ENCODE measurements at regions not wholly inside any gene's neighbourhood (a gene's known extent, or its start where the extent isn't known, plus 50 kb on each side); places are given as distances from the start of the nearest gene placed in this dataset.

DNA sequence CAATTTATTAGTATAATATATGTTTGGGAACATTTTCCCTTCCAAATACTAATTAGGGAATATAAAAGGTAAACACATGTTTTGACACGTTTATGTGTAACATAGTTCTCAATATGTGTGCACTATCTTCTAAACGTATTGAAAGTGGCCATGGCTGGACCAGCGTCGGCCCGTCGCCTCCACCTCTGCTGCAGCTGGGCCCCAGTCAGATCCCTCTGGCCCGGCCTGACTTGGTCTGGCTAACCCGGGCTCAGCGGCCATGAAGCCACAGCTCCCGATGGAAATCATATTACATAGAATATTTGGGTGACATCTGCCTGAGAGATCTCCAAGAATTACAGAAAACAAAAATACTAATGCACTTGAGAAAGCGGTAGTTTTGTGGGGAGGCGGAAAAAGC lies 474.4 kb upstream of the CDH2 start:
- DNase-seq (ENCODE audit: low read depth in 2 of 2): no peak

DNA sequence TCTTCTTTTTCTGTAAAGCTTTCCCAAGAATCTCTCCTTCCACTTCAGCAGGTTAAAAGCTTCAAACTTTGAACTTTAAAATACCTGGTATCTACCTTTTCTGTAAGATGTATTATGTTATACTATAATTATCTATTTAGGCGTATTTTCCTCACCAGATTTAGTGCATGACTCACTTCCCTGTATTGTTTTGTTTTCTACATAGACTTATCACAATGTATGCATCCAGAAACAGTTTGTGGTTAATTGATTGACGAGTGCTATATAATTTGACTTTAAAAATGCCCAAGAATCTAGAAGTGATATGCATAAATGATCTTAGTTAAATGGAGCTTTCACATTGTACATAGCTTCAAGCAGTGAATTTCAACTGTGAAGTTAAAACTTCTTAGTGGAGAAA lies 473.9 kb upstream of the CDH2 start:
- no peak for DNase-seq (ENCODE audit: low read depth in 2 of 2)

DNA sequence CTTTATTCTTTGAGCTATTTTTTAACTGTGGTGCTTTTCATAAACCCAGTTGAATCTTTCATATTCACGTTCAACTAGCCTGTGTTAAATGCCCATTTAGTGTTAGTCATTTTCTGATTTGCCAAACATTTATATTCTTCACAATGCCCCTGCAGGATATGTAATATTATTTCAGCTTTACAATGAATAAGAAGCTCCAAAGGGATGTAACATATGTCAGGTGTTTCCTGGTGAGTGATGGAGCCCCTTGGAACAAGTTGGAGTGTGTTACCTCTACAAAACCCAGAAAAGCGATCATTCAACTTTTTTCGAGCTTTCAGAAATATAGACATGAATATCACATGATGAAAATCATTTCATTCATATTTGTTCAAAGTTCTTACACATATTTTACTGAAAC lies 471.0 kb upstream of the CDH2 start:
- DNase-seq (ENCODE audit: low read depth in 2 of 2): no peak

DNA sequence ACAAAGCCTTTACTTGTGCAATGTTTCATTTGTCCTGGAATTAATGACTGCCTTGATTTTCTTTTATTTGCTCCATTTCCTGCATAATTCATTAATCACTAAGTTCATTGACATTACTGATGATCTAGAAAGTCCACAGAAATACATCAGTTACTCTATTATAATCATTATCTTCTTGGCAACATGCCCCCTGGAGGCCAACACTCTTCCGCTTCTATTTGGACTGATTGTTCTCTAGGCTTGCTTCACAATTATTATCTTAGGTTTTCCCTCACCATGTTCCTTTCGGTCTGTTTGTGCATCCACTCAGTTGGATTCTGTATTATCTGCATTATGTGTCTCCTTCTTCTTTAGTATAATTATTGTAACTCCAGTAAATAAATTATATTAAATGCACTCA lies 461.0 kb upstream of the CDH2 start:
- DNase-seq (ENCODE audit: low read depth in 2 of 2): no peak

DNA sequence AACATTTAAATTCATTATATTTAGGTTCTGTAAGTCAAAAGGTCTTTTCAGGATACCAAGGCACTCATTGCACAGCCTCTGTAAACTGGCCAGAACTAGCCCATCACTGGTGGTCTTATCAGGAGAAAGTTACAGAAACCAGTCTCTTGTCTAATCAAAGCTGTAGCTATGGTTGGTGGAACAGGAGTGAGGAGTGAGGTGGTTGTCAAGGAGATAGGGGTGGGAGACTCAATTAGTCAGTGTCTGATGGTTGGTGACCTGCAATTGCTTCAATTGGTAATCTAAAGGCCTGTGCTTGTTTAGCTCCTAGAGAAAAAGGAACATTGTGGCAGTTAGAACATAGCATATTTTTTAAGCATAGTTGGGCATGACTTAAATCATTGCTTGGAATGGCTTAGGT lies 458.6 kb upstream of the CDH2 start:
- no peak for DNase-seq (ENCODE audit: low read depth in 2 of 2)

DNA sequence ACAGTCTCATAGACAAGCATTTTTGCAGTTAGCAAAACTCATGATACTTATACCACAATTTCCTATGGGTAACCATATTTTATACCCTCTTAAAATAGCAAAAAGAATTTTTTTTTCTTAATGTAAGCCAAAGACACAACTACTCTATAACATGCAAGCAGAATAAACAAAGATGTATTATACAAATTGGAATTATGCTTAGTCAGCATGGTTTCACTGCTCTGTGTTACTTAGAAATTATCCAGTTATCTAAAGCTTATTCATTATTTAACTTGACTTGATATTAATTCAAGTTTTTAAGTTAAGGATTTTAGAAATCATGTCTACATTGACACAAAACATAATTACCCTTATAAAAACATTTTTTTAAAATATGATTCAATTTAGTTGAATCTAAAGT lies 449.8 kb upstream of the CDH2 start:
- DNase-seq (ENCODE audit: low read depth in 2 of 2): no peak

DNA sequence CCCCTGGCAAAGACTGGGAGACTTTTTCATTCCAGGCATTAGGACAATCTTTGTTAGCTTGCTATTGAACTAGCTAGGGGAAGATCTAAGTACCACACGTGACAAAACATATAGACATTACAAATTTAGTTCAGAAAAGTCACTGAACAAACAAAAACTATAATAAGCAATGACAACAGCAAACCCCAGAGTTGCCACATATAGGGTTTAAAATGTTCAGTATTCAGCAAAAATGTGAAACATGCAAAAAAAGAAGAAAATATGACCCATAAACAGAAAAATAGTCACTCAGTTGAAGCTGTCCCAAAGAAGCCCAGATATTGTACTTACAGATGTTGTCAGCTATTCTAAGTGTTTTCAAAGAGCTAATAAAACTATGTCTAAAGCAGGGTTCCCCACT lies 431.1 kb upstream of the CDH2 start:
- DNase-seq (ENCODE audit: low read depth in 2 of 2): no peak

DNA sequence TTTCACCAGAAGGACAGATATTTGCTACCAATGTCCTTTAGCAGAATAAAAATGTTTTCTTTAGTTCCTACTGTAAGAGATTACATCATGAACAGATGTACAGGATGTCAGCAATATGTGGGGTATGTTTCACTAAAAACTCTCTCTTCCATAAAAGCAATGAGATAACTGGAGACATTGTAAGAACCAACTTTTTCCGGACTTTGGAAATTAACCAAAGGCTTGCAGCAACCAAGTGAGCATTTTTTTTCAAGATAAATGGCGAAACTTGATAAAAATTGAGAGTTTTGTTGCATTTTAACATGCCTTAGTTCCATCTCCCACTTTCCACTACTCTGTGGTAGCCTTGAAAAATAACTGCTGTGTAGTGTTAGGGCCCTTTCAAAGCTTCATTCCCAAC lies 429.8 kb upstream of the CDH2 start:
- DNase-seq (ENCODE audit: low read depth in 2 of 2): no peak

DNA sequence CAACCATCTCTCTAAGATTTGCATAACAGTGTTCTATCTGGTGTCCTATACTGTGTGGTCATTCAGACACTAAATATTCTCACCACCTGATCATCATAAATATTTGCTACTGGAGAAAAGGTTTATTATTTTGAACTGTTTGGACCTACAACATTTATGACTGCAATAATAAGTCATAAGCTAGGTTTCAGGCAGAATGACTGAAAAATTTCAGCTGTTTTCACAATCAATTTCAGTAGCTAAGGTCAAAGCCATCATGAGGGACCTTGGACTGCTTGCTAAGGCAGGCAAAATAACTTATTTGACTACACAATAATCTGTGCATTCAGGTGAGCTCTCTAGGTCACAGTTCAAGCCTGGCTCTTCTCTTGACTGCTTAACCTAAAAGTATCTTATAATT lies 425.5 kb upstream of the CDH2 start:
- DNase-seq (ENCODE audit: low read depth in 2 of 2): no peak

DNA sequence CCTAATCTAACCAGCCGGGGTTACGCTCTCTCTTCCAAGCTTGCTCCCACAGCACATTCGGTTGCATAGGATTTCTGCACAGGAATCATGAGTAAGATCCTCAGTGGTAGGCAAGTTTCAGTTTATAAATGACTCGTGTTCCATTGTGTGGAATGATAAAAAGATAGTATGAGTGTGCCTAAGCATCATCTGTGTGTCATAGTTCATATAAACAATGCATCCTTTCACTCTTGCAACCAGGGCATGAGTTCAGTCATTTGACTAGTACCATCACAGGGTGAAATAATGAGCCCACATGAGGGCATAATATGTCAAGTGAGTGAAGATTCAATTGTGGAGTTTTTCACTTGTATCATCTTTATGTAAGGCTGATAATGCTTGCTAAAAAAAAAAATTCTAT lies 417.1 kb upstream of the CDH2 start:
- DNase-seq (ENCODE audit: low read depth in 2 of 2): no peak

DNA sequence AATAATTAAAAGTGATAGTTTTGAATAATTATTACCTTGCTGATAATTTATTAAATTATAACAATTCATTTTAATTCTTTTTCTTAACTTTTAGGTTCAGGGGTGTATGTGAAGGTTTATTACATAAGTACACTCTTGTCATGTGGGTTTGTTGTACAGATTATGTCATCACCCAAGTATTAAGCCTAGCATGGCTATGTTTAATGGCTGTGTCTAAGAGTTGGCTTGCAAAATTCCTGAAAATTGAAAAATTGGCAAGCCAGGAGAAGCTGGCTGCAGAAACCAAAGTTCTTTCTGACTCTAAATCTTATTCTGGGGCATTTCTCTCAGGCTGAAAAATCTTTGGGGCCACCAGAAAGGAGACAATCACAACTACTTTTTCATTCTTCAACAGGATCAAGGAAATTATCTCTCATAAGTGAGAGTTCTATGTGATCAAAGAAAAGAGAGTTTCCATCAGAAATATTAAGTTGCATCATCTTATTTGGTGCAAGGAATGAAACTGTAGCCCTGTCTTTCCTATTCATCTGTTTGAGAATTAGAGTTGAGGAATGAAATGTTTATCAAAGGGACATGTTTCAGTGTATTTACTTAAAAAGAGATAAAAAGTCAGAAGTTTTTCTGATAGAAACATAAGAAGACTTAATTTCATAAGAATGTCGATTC lies 412.1 kb upstream of the CDH2 start:
- DNase-seq (ENCODE audit: low read depth in 2 of 2): peak; percentile 11 to 13

DNA sequence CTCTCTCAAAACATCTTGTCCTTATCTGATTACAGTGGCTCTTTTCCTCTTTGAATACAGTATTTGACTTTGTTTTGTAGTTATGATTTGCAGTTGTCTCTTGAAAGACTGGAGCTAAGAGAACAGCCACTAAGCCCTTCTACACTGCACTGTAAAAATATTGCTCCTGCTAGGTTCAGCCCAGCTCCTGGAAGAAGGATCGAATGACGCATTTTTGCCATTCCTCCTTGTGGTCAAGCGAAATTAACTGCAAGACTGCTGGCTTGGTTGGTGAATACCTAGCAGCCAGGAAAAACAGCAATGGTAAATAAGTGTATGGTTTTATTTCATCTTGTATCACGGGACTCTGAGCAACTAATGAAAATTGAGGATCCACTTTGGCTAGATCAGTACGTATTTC lies 407.8 kb upstream of the CDH2 start:
- peak; percentile 49 to 56 for DNase-seq (ENCODE audit: low read depth in 2 of 2)

DNA sequence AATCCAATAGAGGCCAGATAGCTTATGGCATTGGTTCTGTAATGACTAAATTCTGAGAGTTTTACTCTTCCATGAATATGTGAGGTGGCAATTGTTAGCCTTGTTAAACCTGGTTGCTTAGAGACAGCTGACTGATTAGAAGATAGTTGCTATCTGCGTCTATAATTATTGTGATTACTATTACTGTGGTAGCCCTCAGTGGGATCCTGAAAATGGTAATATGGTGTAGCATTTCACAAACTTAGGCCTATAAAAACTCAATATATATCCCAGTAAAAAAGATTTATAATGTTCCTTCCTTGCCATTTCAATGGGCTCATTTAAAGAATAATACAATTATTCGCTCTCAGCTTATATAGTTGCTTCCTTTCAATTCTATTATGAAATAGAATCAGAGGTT lies 405.8 kb upstream of the CDH2 start:
- DNase-seq (ENCODE audit: low read depth in 2 of 2): no peak

DNA sequence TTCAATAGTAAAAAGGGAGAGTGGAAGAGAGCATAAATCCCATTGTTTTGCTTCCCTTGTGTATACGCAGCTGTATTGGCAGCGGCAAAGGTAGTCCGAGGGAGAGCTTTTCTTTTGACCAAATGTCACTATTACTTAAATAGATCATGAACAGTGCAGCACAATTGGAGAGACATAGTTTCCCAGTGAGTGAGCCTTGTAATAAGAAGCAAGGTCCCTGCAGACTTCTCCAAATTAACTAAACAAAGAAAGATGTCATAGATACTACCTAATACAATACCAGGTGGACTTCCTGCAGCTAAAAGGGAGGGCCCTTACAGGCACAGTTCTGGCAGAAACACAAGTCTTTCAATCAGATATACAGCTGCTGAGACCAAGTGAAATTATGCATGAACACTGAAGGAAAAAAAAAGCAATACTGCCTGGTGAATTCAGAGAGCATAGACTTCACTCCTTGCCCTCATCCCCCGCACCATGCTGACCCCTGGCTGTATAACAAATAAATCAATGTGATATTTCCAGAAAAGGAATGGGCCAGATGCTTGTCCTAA lies 404.7 kb upstream of the CDH2 start:
- no peak for DNase-seq (ENCODE audit: low read depth in 2 of 2)

DNA sequence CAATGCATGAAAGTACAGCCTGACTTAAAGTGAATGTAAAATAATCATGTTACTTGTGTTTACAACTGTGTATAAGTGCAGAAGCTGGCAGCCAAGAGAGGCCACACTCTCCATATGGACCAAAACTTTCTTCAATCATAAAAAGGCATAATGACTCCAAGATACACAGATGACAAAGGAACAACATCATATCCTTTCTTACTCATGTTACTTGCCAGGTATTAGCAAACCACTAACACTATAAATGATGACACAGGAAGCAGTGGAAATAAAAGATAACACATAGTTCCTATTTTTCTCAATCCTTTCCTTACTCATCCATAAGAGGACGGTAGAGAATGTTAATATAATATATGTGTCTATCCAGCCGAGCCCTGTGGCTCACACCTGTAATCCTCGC lies 400.0 kb upstream of the CDH2 start:
- DNase-seq (ENCODE audit: low read depth in 2 of 2): no peak

DNA sequence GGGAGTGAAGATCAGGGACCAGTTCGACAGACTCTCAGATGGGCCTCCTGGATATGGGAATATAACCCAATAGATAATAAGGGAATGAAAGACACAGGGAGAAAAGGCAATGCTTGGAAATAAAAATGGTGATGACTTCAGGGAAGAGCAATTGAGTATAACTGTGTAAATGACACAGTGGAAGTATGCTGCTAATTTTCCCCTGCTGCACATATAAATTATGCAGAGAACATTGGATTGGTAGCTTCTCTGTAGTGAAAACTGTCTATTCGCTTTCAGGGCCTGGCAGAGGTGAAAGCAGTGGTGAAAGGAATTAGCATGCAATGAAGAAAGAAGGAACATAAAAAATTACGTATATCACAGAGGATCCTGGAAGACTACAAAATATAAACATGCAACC lies 398.2 kb upstream of the CDH2 start:
- DNase-seq (ENCODE audit: low read depth in 2 of 2): no peak

DNA sequence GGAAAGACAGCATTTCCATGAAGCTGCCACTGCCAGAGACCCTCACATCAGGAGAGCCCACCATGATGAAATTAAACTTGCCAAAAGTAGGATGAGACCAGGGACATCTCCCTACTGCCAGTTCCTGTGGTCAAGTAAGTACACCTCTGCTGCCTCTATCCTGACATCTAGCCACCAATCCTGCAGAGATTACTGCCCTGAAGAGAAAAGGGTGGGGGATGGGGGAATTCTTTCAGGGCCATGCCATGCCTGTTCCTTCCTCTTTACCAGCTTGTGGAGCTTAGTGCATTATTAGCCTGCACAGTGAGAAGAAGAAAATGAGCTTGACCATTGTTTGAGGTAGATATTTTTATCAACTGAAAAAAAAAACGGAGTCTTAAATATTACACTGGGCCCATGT lies 397.2 kb upstream of the CDH2 start:
- DNase-seq (ENCODE audit: low read depth in 2 of 2): no peak

DNA sequence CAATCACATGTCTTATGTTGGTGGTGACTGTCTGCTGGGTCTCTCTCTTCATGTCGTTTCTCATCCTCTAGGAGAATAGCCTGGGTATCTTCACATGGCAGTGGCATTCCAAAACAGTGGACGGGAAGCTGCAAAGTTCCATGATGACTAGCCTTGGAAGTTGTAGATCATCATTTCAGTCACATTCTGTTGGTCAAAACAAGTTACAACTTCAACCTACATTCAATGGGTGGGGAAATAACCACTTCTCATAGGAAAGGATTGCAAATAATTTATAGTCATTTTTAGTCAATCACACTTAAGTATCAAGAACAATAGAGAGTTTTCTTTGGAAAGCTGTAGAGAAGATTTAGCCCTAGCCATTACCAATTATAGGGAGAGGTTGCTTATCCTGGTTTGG lies 395.0 kb upstream of the CDH2 start:
- no peak for DNase-seq (ENCODE audit: low read depth in 2 of 2)

DNA sequence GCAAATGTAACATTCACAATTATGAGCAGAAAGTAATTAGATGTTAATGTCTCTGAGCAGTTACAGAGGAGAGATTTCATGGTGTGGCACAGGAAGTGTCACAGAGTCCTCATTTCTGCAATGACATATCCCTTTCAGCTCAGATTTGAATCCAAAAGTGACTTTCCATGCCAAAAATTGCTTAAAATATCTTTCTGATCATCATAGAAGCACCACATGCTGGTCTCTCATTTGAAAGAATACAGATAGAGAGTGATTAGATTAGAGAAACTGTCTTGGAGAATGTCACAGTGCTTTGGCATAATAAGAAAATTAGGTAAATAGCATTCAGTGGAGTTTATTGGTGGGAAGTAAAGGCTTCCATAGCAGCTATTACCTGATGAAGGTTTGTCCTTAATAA lies 383.4 kb upstream of the CDH2 start:
- no peak for DNase-seq (ENCODE audit: low read depth in 2 of 2)

DNA sequence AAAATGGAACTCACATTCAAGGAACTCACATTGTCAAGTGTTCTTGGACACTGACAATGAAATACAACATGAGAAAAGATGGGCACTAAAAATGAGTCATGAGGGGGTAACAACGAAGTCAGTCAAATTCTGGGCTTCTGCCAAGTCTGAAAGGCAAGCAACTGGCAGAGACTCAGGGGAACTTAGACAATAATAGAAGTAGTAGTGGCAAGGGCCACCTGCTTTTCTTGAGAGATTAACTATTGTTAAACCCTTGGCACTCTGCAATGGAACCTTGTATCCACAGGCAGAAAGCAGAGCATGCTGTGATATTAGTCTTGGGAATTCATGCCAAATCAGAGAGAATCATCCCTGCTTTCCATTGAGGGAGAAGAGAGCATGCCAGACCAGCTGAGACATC lies 382.6 kb upstream of the CDH2 start:
- no peak for DNase-seq (ENCODE audit: low read depth in 2 of 2)

DNA sequence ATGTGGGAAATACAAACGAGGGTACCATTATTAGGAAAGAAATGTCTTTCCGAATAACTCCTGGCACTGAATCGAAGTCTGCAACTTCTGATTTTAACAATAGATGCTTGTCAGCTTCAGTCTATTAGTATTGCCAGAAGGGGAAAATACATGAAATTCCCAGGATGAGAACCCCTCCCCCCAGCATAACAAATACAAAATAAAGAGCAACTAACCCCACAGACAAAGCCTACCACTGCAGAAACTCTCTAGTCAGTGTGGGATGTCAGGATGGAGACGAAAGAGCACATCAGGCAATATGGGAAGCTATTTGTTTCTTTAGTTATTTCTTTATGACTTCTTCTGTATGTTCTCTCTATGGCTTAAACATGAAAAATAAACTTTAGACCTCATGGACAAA lies 365.0 kb upstream of the CDH2 start:
- no peak for DNase-seq (ENCODE audit: low read depth in 2 of 2)

DNA sequence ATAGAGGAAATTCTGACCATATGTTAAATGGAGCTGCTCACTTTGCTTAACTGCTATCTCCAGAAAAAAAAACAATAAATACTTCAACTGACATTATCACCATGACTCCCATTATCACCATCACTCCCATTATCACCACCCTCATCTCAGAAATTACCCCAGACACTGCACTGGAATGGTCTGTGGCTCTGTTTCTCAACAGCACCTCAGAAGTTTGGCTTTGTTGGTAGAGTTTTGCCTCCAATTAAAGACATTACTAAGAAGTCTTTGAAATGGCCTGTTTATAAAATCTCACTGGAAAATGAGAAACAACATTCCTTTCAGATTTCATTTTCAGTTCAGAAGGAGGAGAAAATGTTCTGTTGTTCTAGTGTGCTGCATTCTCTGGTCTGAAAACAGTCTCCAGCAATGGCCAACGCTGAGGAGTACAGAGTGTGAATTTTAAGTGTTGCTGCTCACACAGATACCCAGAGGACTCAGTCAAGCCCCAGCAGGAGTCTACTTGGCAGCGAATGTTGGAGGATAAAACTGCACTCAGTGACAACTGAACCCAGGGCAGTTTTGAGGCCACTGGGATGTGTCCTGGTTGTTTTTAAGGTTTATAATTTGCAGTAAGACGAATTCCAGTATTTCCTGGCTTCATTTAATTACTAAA lies 364.5 kb upstream of the CDH2 start:
- DNase-seq (ENCODE audit: low read depth in 2 of 2): no peak

DNA sequence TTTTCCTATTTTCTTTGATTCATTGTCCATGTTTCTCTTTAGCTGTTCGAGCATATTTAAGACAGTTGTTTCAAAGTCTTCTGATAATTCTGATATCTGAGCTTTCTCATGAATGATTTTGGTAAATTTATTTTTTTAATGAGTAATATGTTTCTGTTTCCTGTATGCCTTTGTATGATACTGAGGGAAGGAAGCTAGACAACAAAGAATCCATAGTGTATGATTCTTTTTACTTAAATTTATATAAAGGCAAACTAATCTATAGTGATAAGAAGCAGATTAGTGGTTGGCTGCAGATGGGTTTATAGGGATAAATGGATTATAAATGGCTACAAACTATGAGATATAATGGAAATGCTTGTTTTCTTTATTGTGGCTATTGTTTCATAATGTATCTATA lies 352.7 kb upstream of the CDH2 start:
- no peak for DNase-seq (ENCODE audit: low read depth in 2 of 2)

DNA sequence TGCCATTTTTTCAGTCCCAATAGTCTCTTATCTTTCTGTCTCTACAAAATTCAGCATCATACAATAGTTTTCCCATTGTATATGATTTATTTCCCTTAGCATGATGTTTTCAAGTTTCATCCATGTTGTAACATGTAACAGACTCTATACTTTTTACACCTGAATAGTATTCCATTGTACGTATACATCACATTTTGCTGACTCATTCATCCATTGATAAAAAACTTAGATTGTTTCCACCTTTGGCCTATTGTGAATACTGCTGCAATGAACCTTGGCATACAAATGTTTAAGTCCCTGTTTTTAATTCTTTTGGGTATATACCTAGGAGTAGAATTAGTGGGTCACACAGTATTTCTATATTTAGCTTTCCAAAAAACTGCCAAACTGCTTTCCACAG lies 349.3 kb upstream of the CDH2 start:
- DNase-seq (ENCODE audit: low read depth in 2 of 2): no peak

Measured in fibroblast of skin of left quadriceps (primary cell).